MM.1S (cell line): ENCODE measurements at regions not wholly inside any gene's neighbourhood (a gene's known extent, or its start where the extent isn't known, plus 50 kb on each side); places are given as distances from the start of the nearest gene placed in this dataset.

Experiments
- EZH2 ChIP-seq: fragments of 300-600 bp; sonication (generic); optimal IDR thresholded peaks from 2 replicates; pipeline ENCODE3; 2017; ENCODE audit warnings: low read depth, mild to moderate bottlenecking, antibody characterized with exemption, low read length, mixed read lengths
- EZH2phosphoT487 ChIP-seq: fragments of 300-600 bp; sonication (generic); IDR thresholded peaks from 2 replicates; pipeline ENCODE4 v1.6.1; 2018; ENCODE audit warnings: antibody characterized with exemption, low read length
- TF ChIP-seq, protein P1 (sequence below): fragments of 300-600 bp; sonication (generic); IDR thresholded peaks from 2 replicates; pipeline ENCODE4 v1.5.1; 2016; ENCODE audit warnings: antibody characterized with exemption, low read length, mixed read lengths

DNA sequence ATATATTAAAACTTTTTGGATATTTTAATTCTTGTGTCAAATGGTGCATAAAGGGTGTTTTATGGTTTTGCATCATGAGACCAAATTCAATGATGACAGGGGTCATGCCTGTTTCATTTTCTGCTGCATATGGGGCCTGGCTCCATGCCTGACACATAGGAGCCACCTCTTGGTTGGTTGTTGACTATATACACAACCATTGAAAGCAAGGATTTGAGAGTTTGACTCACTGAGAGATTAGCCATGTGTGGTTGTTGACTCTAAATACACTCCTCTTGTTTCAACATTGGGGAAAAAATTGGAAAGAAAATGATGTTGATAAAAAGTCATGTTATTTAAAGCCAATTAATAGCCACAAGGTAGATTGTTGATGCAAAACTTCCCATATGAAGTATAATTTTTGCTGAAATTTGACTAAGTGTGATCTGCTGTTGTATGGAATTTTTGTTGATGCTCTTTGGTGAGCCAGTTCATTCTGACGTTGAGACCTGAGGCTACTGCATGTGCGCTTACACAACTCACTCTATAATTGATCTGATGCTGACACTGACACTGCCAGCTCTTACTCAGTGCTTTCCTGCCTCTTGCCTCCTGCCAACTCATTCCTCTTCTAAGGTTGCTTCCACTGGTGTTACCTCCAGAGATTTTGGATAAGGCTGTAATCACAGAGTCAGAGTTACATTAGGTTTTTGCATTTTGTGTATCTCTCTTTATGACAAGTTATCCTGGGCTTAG is 446.2 kb upstream of the SLC14A2 start:
- TF ChIP-seq, protein P1, sequence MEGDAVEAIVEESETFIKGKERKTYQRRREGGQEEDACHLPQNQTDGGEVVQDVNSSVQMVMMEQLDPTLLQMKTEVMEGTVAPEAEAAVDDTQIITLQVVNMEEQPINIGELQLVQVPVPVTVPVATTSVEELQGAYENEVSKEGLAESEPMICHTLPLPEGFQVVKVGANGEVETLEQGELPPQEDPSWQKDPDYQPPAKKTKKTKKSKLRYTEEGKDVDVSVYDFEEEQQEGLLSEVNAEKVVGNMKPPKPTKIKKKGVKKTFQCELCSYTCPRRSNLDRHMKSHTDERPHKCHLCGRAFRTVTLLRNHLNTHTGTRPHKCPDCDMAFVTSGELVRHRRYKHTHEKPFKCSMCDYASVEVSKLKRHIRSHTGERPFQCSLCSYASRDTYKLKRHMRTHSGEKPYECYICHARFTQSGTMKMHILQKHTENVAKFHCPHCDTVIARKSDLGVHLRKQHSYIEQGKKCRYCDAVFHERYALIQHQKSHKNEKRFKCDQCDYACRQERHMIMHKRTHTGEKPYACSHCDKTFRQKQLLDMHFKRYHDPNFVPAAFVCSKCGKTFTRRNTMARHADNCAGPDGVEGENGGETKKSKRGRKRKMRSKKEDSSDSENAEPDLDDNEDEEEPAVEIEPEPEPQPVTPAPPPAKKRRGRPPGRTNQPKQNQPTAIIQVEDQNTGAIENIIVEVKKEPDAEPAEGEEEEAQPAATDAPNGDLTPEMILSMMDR, result no peak
- TF ChIP-seq EZH2 (no peak), EZH2phosphoT487 (no peak)
